ENCODE measurements at regions not wholly inside any gene's neighbourhood (a gene's known extent, or its start where the extent isn't known, plus 50 kb on each side); places are given as distances from the start of the nearest gene placed in this dataset.

GRCh38 chr12:65720136-65721130 lies 103.8 kb upstream of the HMGA2 start:
- no peak overlapping the region for H3K4me3 Mint-ChIP-seq
- no peak for ATAC-seq

GRCh38 chr12:65721541-65722190 lies 102.6 kb upstream of the HMGA2 start:
- no peaks in the 10 kb centered on the region for H3K36me3 Mint-ChIP-seq
- CTCF ChIA-PET: interaction anchor here (0.5 kb wide), 1 partner anchor 455 kb away, joined by 4 read pairs; no protein-coding TSS in a partner anchor
- no peak for ATAC-seq
- no peaks in the 10 kb centered on the region; the same call in 1 of the 2 replicates for H3K27me3 Mint-ChIP-seq (ENCODE audit: low read depth)
- no peak for DNase-seq (ENCODE audit: low spot score)
- 0 out of 2 replicates have a peak, but pooled peaks cover 4% of the 10 kb centered on the region for H3K9me3 Mint-ChIP-seq
- POLR2A ChIA-PET: interaction anchor here (1.4 kb wide), 1 partner anchor 19 kb away, joined by 3 read pairs; no protein-coding TSS in a partner anchor
- TF ChIP-seq ZNF263 (CRISPR knock-in tag; IDR thresholded peaks at IDR 0.05; ENCODE audit: low read depth) (no peak), CTCF (IDR thresholded peaks at IDR 0.05) (no peak), FOXK1 (CRISPR knock-in tag; IDR thresholded peaks at IDR 0.05) (no peak), ZNF416 (CRISPR knock-in tag; IDR thresholded peaks at IDR 0.05) (no peak), SMAD4 (CRISPR knock-in tag; IDR thresholded peaks at IDR 0.05) (no peak)
- no peak overlapping the region for H3K4me3 Mint-ChIP-seq
- peaks cover 20% of the 10 kb centered on the region for H3K4me1 Mint-ChIP-seq
- no peak overlapping the region for H3K27ac Mint-ChIP-seq

More at GRCh38 chr12:65720136-65721130, 103.8 kb upstream of the HMGA2 start:
- H3K36me3 Mint-ChIP-seq: no peaks in the 10 kb centered on the region
- no peak overlapping the region for H3K27ac Mint-ChIP-seq
- H3K27me3 Mint-ChIP-seq (ENCODE audit: low read depth): no peaks in the 10 kb centered on the region; the same call in 1 of the 2 replicates
- no peak for DNase-seq (ENCODE audit: low spot score)
- peaks cover 27% of the 10 kb centered on the region for H3K4me1 Mint-ChIP-seq
- POLR2A ChIA-PET: interaction anchor here (1.4 kb wide), 1 partner anchor 21 kb away, joined by 3 read pairs; no protein-coding TSS in a partner anchor
- 0 out of 2 replicates have a peak, but pooled peaks cover 4% of the 10 kb centered on the region for H3K9me3 Mint-ChIP-seq
- CTCF ChIA-PET: interaction anchor here (1.2 to 1.6 kb wide), 2 partner anchors 118 to 420 kb away, joined by 3 to 6 read pairs; no protein-coding TSS in a partner anchor
- TF ChIP-seq FOXJ3 (CRISPR knock-in tag; IDR thresholded peaks at IDR 0.05; ENCODE audit: borderline replicate concordance) (no peak), ZNF121 (CRISPR knock-in tag; IDR thresholded peaks at IDR 0.05) (peak; percentile 38; the same call in 1 of the 2 replicates), E2F5 (CRISPR knock-in tag; IDR thresholded peaks at IDR 0.05) (no peak), ZNF219 (CRISPR knock-in tag; IDR thresholded peaks at IDR 0.05; ENCODE audit: borderline replicate concordance) (no peak)

- DNase-seq (ENCODE audit: low spot score) (no peak), ATAC-seq (no peak)
- ChIA-PET CTCF (no interaction called here), POLR2A (no interaction called here)
- H3K27ac Mint-ChIP-seq: no peak overlapping the region
- no peak overlapping the region for H3K4me3 Mint-ChIP-seq
- no peaks in the 10 kb centered on the region for H3K9me3 Mint-ChIP-seq
- H3K4me1 Mint-ChIP-seq: peaks cover 35% of the 10 kb centered on the region
- no peak for TF ChIP-seq ZNF423 (CRISPR knock-in tag; IDR thresholded peaks at IDR 0.05)
- peaks cover 28% of the 10 kb centered on the region for H3K27me3 Mint-ChIP-seq (ENCODE audit: low read depth)
- no peaks in the 10 kb centered on the region; the same call in 1 of the 2 replicates for H3K36me3 Mint-ChIP-seq
Measured at GRCh38 chr12:65725376-65725775, 98.9 kb upstream of the HMGA2 start.

- Mint-ChIP-seq H3K27me3 (ENCODE audit: low read depth) (peaks cover 43% of the 10 kb centered on the region), H3K27ac (no peak overlapping the region)
- TF ChIP-seq ZNF263 (CRISPR knock-in tag; IDR thresholded peaks at IDR 0.05; ENCODE audit: low read depth) (no peak), ZNF425 (CRISPR knock-in tag; conservative IDR thresholded peaks at IDR 0.05) (no peak), SMAD4 (CRISPR knock-in tag; IDR thresholded peaks at IDR 0.05) (no peak), ZNF532 (CRISPR knock-in tag; IDR thresholded peaks at IDR 0.05; ENCODE audit: borderline replicate concordance) (no peak), ATF1 (CRISPR knock-in tag; IDR thresholded peaks at IDR 0.05) (no peak), USF1 (CRISPR knock-in tag; IDR thresholded peaks at IDR 0.05) (no peak)
Measured at GRCh38 chr12:65728455-65728847, 95.8 kb upstream of the HMGA2 start.

More at GRCh38 chr12:65728455-65728847, 95.8 kb upstream of the HMGA2 start:
- Mint-ChIP-seq H3K4me1 (peaks cover 18% of the 10 kb centered on the region), H3K36me3 (no peaks in the 10 kb centered on the region; the same call in 1 of the 2 replicates), H3K9me3 (no peaks in the 10 kb centered on the region), H3K4me3 (peak overlapping the region; percentile 89)
- DNase-seq (ENCODE audit: low spot score) (no peak), ATAC-seq (no peak)
- POLR2A ChIA-PET: interaction anchor here (0.6 to 1.4 kb wide), 3 partner anchors 13 to 98 kb away, joined by 3 to 4 read pairs (median 3); no protein-coding TSS in a partner anchor
- CTCF ChIA-PET: interaction anchor here (0.6 to 1.5 kb wide), 3 partner anchors 13 to 109 kb away, joined by 3 to 4 read pairs (median 4); no protein-coding TSS in a partner anchor
